ENCODE measurements at regions not wholly inside any gene's neighbourhood (a gene's known extent, or its start where the extent isn't known, plus 50 kb on each side); places are given as distances from the start of the nearest gene placed in this dataset.
A peak's percentile ranks its signal among the peaks of the same experiment; 100 is the strongest.

- Histone ChIP-seq H3K9me3 (no peaks in the 10 kb centered on the region), H3K36me3 (no peaks in the 10 kb centered on the region), H3K4me1 (peaks cover 0 to 15% (median 4%) of the 10 kb centered on the region in 4 donors), H3K27me3 (no peaks in the 10 kb centered on the region), H3K4me3 (no peak overlapping the region), H3K27ac (replicated peaks in 1 of 4) (no peak overlapping the region)
- 68% methylated on average over 1 of the region's 1 CpG for WGBS
- intact Hi-C loops (cut with DNase I): no loop called here
- no peak for TF ChIP-seq POLR2A (IDR thresholded peaks at IDR 0.05; ENCODE audit: low read depth)
- DNase-seq (ENCODE audit: extremely low spot score): no peak
Measured at GRCh38 chr15:35827141-35827540, 281.2 kb upstream of the DPH6 start.

GRCh38 chr15:35827911-35828310 is 281.9 kb upstream of the DPH6 start:
- TF ChIP-seq CTCF (IDR thresholded peaks at IDR 0.05) (no peak), POLR2A (IDR thresholded peaks at IDR 0.05; ENCODE audit: low read depth) (no peak), EP300 (IDR thresholded peaks at IDR 0.05) (no peak), POLR2AphosphoS5 (IDR thresholded peaks at IDR 0.05) (no peak)
- H3K9me3 ChIP-seq: no peaks in the 10 kb centered on the region

GRCh38 chr15:35833581-35833980 is 287.6 kb upstream of the DPH6 start:
- Histone ChIP-seq H3K4me3 (no peak overlapping the region), H3K9me3 (no peaks in the 10 kb centered on the region), H3K36me3 (no peaks in the 10 kb centered on the region), H3K4me1 (peaks cover 8 to 28% (median 23%) of the 10 kb centered on the region in 4 donors), H3K27ac (replicated peaks in 1 of 4) (peak overlapping the region in 1 of 4 donors; percentile 11), H3K27me3 (no peaks in the 10 kb centered on the region)
- TF ChIP-seq CTCF (IDR thresholded peaks at IDR 0.05) (no peak), POLR2A (IDR thresholded peaks at IDR 0.05; ENCODE audit: low read depth) (no peak), EP300 (IDR thresholded peaks at IDR 0.05) (no peak), POLR2AphosphoS5 (IDR thresholded peaks at IDR 0.05) (no peak)
- no peak for DNase-seq (ENCODE audit: extremely low spot score)
- 86% methylated on average over 1 of the region's 1 CpG for WGBS
- intact Hi-C loops (cut with DNase I): no loop called here

More at GRCh38 chr15:35827911-35828310, 281.9 kb upstream of the DPH6 start:
- intact Hi-C loops (cut with DNase I): no loop called here
- Histone ChIP-seq H3K36me3 (no peaks in the 10 kb centered on the region), H3K4me1 (peaks cover 0 to 15% (median 6%) of the 10 kb centered on the region in 4 donors), H3K4me3 (no peak overlapping the region), H3K27ac (replicated peaks in 1 of 4) (no peak overlapping the region), H3K27me3 (no peaks in the 10 kb centered on the region)
- 46% methylated on average over 3 of the region's 3 CpGs for WGBS
- no peak for DNase-seq (ENCODE audit: extremely low spot score)

GRCh38 chr15:35834216-35834830 is 288.4 kb upstream of the DPH6 start:
- Histone ChIP-seq H3K4me1 (peaks cover 8 to 28% (median 23%) of the 10 kb centered on the region in 4 donors), H3K4me3 (no peak overlapping the region), H3K27ac (replicated peaks in 1 of 4) (no peak overlapping the region), H3K36me3 (no peaks in the 10 kb centered on the region), H3K9me3 (no peaks in the 10 kb centered on the region), H3K27me3 (no peaks in the 10 kb centered on the region)
- intact Hi-C loops (cut with DNase I): no loop called here
- DNase-seq (ENCODE audit: extremely low spot score): no peak
- TF ChIP-seq POLR2AphosphoS5 (IDR thresholded peaks at IDR 0.05): no peak
- no peak for TF ChIP-seq POLR2A (IDR thresholded peaks at IDR 0.05; ENCODE audit: low read depth)
- no peak for TF ChIP-seq EP300 (IDR thresholded peaks at IDR 0.05)
- no peak for TF ChIP-seq CTCF (IDR thresholded peaks at IDR 0.05)
- 40% methylated on average over 4 of the region's 4 CpGs for WGBS

- 87% methylated on average over 2 of the region's 2 CpGs for WGBS
- Histone ChIP-seq H3K27ac (replicated peaks in 1 of 4) (no peak overlapping the region), H3K9me3 (no peaks in the 10 kb centered on the region), H3K4me1 (peaks cover 8 to 28% (median 23%) of the 10 kb centered on the region in 4 donors), H3K36me3 (no peaks in the 10 kb centered on the region), H3K27me3 (no peaks in the 10 kb centered on the region), H3K4me3 (no peak overlapping the region)
- intact Hi-C loops (cut with DNase I): no loop called here
- DNase-seq (ENCODE audit: extremely low spot score): no peak
- TF ChIP-seq POLR2A (IDR thresholded peaks at IDR 0.05; ENCODE audit: low read depth) (no peak), EP300 (IDR thresholded peaks at IDR 0.05) (no peak), POLR2AphosphoS5 (IDR thresholded peaks at IDR 0.05) (no peak), CTCF (IDR thresholded peaks at IDR 0.05) (no peak)
Measured at GRCh38 chr15:35834866-35835265, 288.9 kb upstream of the DPH6 start.

All from esophagus muscularis mucosa (tissue), 4 donors.